ENCODE measurements at regions not wholly inside any gene's neighbourhood (a gene's known extent, or its start where the extent isn't known, plus 50 kb on each side); places are given as distances from the start of the nearest gene placed in this dataset.

- TF ChIP-seq JUNB (CRISPR knock-in tag; conservative IDR thresholded peaks at IDR 0.05) (no peak), BRF2 (IDR thresholded peaks at IDR 0.05; ENCODE audit: borderline replicate concordance, insufficient read depth, insufficient read length) (no peak), GABPB2 (CRISPR knock-in tag; conservative IDR thresholded peaks at IDR 0.05) (no peak), DMBX1 (CRISPR knock-in tag; IDR thresholded peaks at IDR 0.05; ENCODE audit: borderline replicate concordance) (peak; percentile 82), ZFPM2 (CRISPR knock-in tag; IDR thresholded peaks at IDR 0.05) (no peak), MTA2 (IDR thresholded peaks at IDR 0.05; ENCODE audit: low read depth) (peak; percentile 84), GTF2E2 (tag; IDR thresholded peaks at IDR 0.05) (no peak), TEAD1 (CRISPR knock-in tag; IDR thresholded peaks at IDR 0.05) (peak in 1 of 2 experiments; percentile 64; a peak in 1 of 4 replicates), CBFA2T2 (conservative IDR thresholded peaks at IDR 0.05) (peak; percentile 95), MAX (CRISPR knock-in tag; IDR thresholded peaks at IDR 0.05) (peak; percentile 48; the same call in 1 of the 2 replicates), ZNF146 (CRISPR knock-in tag; IDR thresholded peaks at IDR 0.05; ENCODE audit: unreplicated experiment) (no peak), ZNF133 (CRISPR knock-in tag; IDR thresholded peaks at IDR 0.05) (no peak), NR4A1 (CRISPR knock-in tag; IDR thresholded peaks at IDR 0.05) (no peak), NR4A1 (tag; IDR thresholded peaks at IDR 0.05) (peak; percentile 72; the same call in 1 of the 2 replicates), ZBTB26 (CRISPR knock-in tag; IDR thresholded peaks at IDR 0.05) (no peak), ATF4 (CRISPR knock-in tag; IDR thresholded peaks at IDR 0.05) (no peak), IRF2 (CRISPR knock-in tag; IDR thresholded peaks at IDR 0.05) (no peak), JUN (IDR thresholded peaks at IDR 0.05; ENCODE audit: borderline replicate concordance, low read depth, low read length) (peak; percentile 99), JUN (CRISPR knock-in tag; IDR thresholded peaks at IDR 0.05; ENCODE audit: borderline replicate concordance) (peak; percentile 99), DACH1 (IDR thresholded peaks at IDR 0.05; ENCODE audit: partially characterized antibody) (peak; percentile 33), ZNF217 (CRISPR knock-in tag; IDR thresholded peaks at IDR 0.05) (no peak), ZNF263 (CRISPR knock-in tag; IDR thresholded peaks at IDR 0.05; ENCODE audit: borderline replicate concordance) (peak; percentile 20; the same call in 1 of the 2 replicates), SMARCA5 (IDR thresholded peaks at IDR 0.05) (no peak), TRIM24 (IDR thresholded peaks at IDR 0.05) (peak; percentile 91 to 92), MYBL2 (IDR thresholded peaks at IDR 0.05; ENCODE audit: low read depth) (no peak), MYBL2 (CRISPR knock-in tag; IDR thresholded peaks at IDR 0.05; ENCODE audit: borderline replicate concordance) (no peak), ETV5 (CRISPR knock-in tag; IDR thresholded peaks at IDR 0.05; ENCODE audit: low read depth) (0 out of 2 replicates have a peak, but pooled peaks have one; percentile 49), FOXJ3 (CRISPR knock-in tag; IDR thresholded peaks at IDR 0.05) (no peak), KDM4B (IDR thresholded peaks at IDR 0.05; ENCODE audit: borderline replicate concordance in 2 of 2, low read depth in 1 of 2) (no peak)
These were observed 155.5 kb downstream of the GLUL start (continued) for GRCh38 chr1:182235952-182236650.

All from K562 (cell line).